ENCODE measurements at regions not wholly inside any gene's neighbourhood (a gene's known extent, or its start where the extent isn't known, plus 50 kb on each side); places are given as distances from the start of the nearest gene placed in this dataset.
"Not testable (repeated sequence)": the region's sequence is repeated elsewhere in the genome, so short reads cannot be mapped to it uniquely, and the experiment has no call there.

DNA sequence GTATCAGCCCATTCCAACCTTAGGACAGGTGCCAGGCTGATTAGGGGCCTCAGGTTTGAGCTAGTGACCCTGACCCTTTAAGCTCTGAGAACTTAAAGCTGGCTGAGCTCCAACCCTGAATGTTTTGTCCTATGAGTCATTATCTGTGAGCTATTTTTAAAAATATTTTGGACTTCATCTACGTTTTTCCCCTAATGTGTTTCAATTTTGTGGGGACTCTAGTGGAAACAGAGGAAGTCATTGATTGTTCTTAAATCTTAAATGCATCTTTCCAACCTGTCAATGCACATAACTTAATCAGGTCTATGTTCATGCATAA, 56.8 kb downstream of the SPATA31A6 start:
- TF ChIP-seq POLR2A (IDR thresholded peaks at IDR 0.05; ENCODE audit: low read length); GATA1 (IDR thresholded peaks at IDR 0.05; ENCODE audit: low read depth, low read length): not testable (repeated sequence)

Data from erythroblast (primary cell).